Activated CD4-positive, alpha-beta T cell treated with anti-CD3 and anti-CD28 coated beads, Interleukin-2, Interleukin-6, amounts not matched to agents 100 ng/mL and 50 ng/mL, durations not matched to agents 16 hours and 8 hours (primary cell): ENCODE measurements at regions not wholly inside any gene's neighbourhood (a gene's known extent, or its start where the extent isn't known, plus 50 kb on each side); places are given as distances from the start of the nearest gene placed in this dataset.
"Not testable (repeated sequence)": the region's sequence is repeated elsewhere in the genome, so short reads cannot be mapped to it uniquely, and the experiment has no call there.

Source experiments
- DNase-seq: peaks from one replicate; pipeline ENCODE4 v3.0.0-alpha.2; 2020

- DNase-seq = no peak
Observed at GRCh38 chr14:44609876-44610510, 102.9 kb upstream of the FSCB start.

GRCh38 chr14:44609201-44609600 lies 102.1 kb upstream of the FSCB start:
- no peak for DNase-seq

- DNase-seq = no peak
Observed at GRCh38 chr14:44607701-44608100, 100.6 kb upstream of the FSCB start.

GRCh38 chr14:44606576-44606975 lies 99.5 kb upstream of the FSCB start:
- DNase-seq = no peak

- DNase-seq = not testable (repeated sequence)
Observed at GRCh38 chr14:44601266-44601665, 94.2 kb upstream of the FSCB start.

GRCh38 chr14:44589180-44589579 lies 82.1 kb upstream of the FSCB start:
- DNase-seq = no peak

GRCh38 chr14:44586910-44587309 lies 79.8 kb upstream of the FSCB start:
- DNase-seq = no peak

GRCh38 chr14:44576356-44576755 lies 69.3 kb upstream of the FSCB start:
- DNase-seq = no peak

GRCh38 chr14:44567997-44568396 lies 60.9 kb upstream of the FSCB start:
- DNase-seq = no peak

GRCh38 chr14:44565968-44566367 lies 58.9 kb upstream of the FSCB start:
- no peak for DNase-seq

- no peak for DNase-seq
Observed at GRCh38 chr14:44564908-44565307, 57.8 kb upstream of the FSCB start.
